H9 (cell line): ENCODE measurements at regions not wholly inside any gene's neighbourhood (a gene's known extent, or its start where the extent isn't known, plus 50 kb on each side); places are given as distances from the start of the nearest gene placed in this dataset.
A peak's percentile ranks its signal among the peaks of the same experiment; 100 is the strongest.

Experiments used
- DNase-seq: peaks from one replicate; pipeline ENCODE4 v3.0.0-alpha.2; 2017
- H2AFZ ChIP-seq: one replicate; pipeline ENCODE4 v1.6.1; 2013; ENCODE audit warnings: mild to moderate bottlenecking, low read length, control low read depth, moderate library complexity
- H2AK5ac ChIP-seq: 2 replicates; pipeline ENCODE4 v1.6.1; 2013; ENCODE audit warnings: low read length, control low read depth, mixed read lengths; ENCODE audit not compliant: insufficient read length
- H2BK120ac ChIP-seq: one replicate; pipeline ENCODE4 v1.6.1; 2013; ENCODE audit warnings: low read depth, mild to moderate bottlenecking, low read length, control low read depth, inconsistent platforms; ENCODE audit not compliant: poor library complexity, severe bottlenecking
- H2BK12ac ChIP-seq: 2 replicates; pipeline ENCODE4 v1.6.1; 2013; ENCODE audit warnings: low read length, control low read depth, mixed read lengths, low read depth; ENCODE audit not compliant: insufficient read length
- H2BK15ac ChIP-seq: 2 replicates; pipeline ENCODE4 v1.6.1; 2013; ENCODE audit warnings: low read depth, low read length, control low read depth
- H2BK20ac ChIP-seq: one replicate; pipeline ENCODE4 v1.6.1; 2013; ENCODE audit warnings: low read depth, mild to moderate bottlenecking, low read length, control low read depth, inconsistent platforms; ENCODE audit not compliant: poor library complexity, severe bottlenecking
- H2BK5ac ChIP-seq: 2 replicates; pipeline ENCODE4 v1.6.1; 2013; ENCODE audit warnings: low read length, control low read depth, mixed read lengths; ENCODE audit not compliant: insufficient read length
- H3K14ac ChIP-seq: 2 replicates; pipeline ENCODE4 v1.6.1; 2013; ENCODE audit warnings: low read length, control low read depth; ENCODE audit not compliant: insufficient read depth
- H3K18ac ChIP-seq: 2 replicates; pipeline ENCODE4 v1.6.1; 2013; ENCODE audit warnings: low read depth, mild to moderate bottlenecking, mixed read lengths, low read length, control low read depth; ENCODE audit not compliant: insufficient read length
- H3K23ac ChIP-seq: 2 replicates; pipeline ENCODE4 v1.6.1; 2013; ENCODE audit warnings: low read length, control low read depth, mixed read lengths, low read depth; ENCODE audit not compliant: insufficient read length
- H3K23me2 ChIP-seq: 2 replicates; pipeline ENCODE4 v1.6.1; 2013; ENCODE audit warnings: low read depth, mild to moderate bottlenecking, mixed read lengths, low read length, control low read depth; ENCODE audit not compliant: insufficient read length, poor library complexity, severe bottlenecking
- H3K27ac ChIP-seq: 2 replicates; pipeline ENCODE4 v1.5.1; 2013; ENCODE audit warnings: low read length, control low read depth, mixed read lengths, low read depth; ENCODE audit not compliant: insufficient read length
- H3K27me3 ChIP-seq: 2 replicates; pipeline ENCODE4 v1.6.1; 2013; ENCODE audit warnings: low read length, control low read depth, inconsistent platforms; ENCODE audit not compliant: insufficient read depth
- H3K4ac ChIP-seq: 2 replicates; pipeline ENCODE4 v1.6.1; 2013; ENCODE audit warnings: low read depth, mild to moderate bottlenecking, control low read depth, inconsistent platforms, low read length, moderate library complexity
- H3K4me1 ChIP-seq: 2 replicates; pipeline ENCODE4 v1.6.1; 2013; ENCODE audit warnings: low read length, control low read depth, inconsistent platforms; ENCODE audit not compliant: insufficient read depth
- H3K4me2 ChIP-seq: 2 replicates; pipeline ENCODE4 v1.6.1; 2013; ENCODE audit warnings: low read length, control low read depth, mixed read lengths; ENCODE audit not compliant: insufficient read length, insufficient read depth
- H3K56ac ChIP-seq: 2 replicates; pipeline ENCODE4 v1.6.1; 2013; ENCODE audit warnings: low read depth, mild to moderate bottlenecking, mixed read lengths, low read length, control low read depth; ENCODE audit not compliant: insufficient read length
- H3K79me1 ChIP-seq: 2 replicates; pipeline ENCODE4 v1.6.1; 2013; ENCODE audit warnings: low read depth, mild to moderate bottlenecking, moderate library complexity, low read length, control low read depth, inconsistent platforms; ENCODE audit not compliant: insufficient read depth, poor library complexity, severe bottlenecking
- H3K79me2 ChIP-seq: 2 replicates; pipeline ENCODE4 v1.6.1; 2013; ENCODE audit warnings: low read length, control low read depth, inconsistent platforms; ENCODE audit not compliant: insufficient read depth
- H3K9ac ChIP-seq: 2 replicates; pipeline ENCODE4 v1.6.1; 2013; ENCODE audit warnings: low read length, control low read depth, mixed read lengths; ENCODE audit not compliant: insufficient read length; ENCODE audit errors: extremely low read depth
- H3K9me3 ChIP-seq: one replicate; pipeline ENCODE4 v1.6.1; 2013; ENCODE audit warnings: low read depth, low read length, inconsistent platforms; ENCODE audit not compliant: control insufficient read depth
- H3T11ph ChIP-seq: one replicate; pipeline ENCODE4 v1.6.1; 2013; ENCODE audit warnings: mild to moderate bottlenecking, low read length, control low read depth, inconsistent platforms
- H4K20me1 ChIP-seq: one replicate; pipeline ENCODE4 v1.6.1; 2013; ENCODE audit not compliant: control insufficient read depth, insufficient read length, insufficient read depth
- H4K5ac ChIP-seq: 2 replicates; pipeline ENCODE4 v1.6.1; 2013; ENCODE audit warnings: low read depth, mild to moderate bottlenecking, mixed read lengths, low read length, control low read depth; ENCODE audit not compliant: insufficient read length
- H4K8ac ChIP-seq: replicated peaks from 2 replicates; pipeline ENCODE4 v1.6.1; 2013; ENCODE audit warnings: low read length, control low read depth, mixed read lengths, low read depth; ENCODE audit not compliant: insufficient read length
- H4K91ac ChIP-seq: 2 replicates; pipeline ENCODE4 v1.6.1; 2013; ENCODE audit warnings: low read depth, mild to moderate bottlenecking, moderate library complexity, mixed read lengths, low read length, control low read depth; ENCODE audit not compliant: insufficient read length
- H3K27ac Mint-ChIP-seq, 3 experiments: 2 replicates in 2 of 3; 3 replicates in 1 of 3; pipeline ENCODE4 v1.8.0; 2020 to 2021; ENCODE audit warnings: mixed read lengths in 3 of 3, mild to moderate bottlenecking in 1 of 3, moderate library complexity in 1 of 3
- H3K27me3 Mint-ChIP-seq: 2 replicates; pipeline ENCODE4 v1.8.0; 2021; ENCODE audit warnings: low read depth, mild to moderate bottlenecking, moderate library complexity, mixed read lengths
- H3K36me3 Mint-ChIP-seq, 3 experiments: 2 replicates in 2 of 3; 3 replicates in 1 of 3; pipeline ENCODE4 v1.8.0; 2020 to 2021; ENCODE audit warnings: low read depth in 3 of 3, mixed read lengths in 3 of 3; ENCODE audit not compliant: insufficient read depth in 1 of 3
- H3K4me1 Mint-ChIP-seq, 2 experiments: 2 replicates each; pipeline ENCODE4 v1.8.0; 2020; ENCODE audit warnings: mixed read lengths in 2 of 2
- H3K4me3 Mint-ChIP-seq, 2 experiments: 2 replicates in 1 of 2; 3 replicates in 1 of 2; pipeline ENCODE4 v1.8.0; 2020 to 2021; ENCODE audit warnings: mild to moderate bottlenecking in 2 of 2, mixed read lengths in 2 of 2, moderate library complexity in 1 of 2
- H3K9me3 Mint-ChIP-seq, 2 experiments: 2 replicates in 1 of 2; 3 replicates in 1 of 2; pipeline ENCODE4 v1.8.0; 2020; ENCODE audit warnings: mild to moderate bottlenecking in 2 of 2, mixed read lengths in 2 of 2, moderate library complexity in 1 of 2
- WGBS: extraction: QIAGEN DNeasy Blood & Tissue Kit; methylation state at CpG from one replicate; pipeline ENCODE4 v1.1.7; 2013; ENCODE audit warnings: missing lambda C conversion rate, low lambda C conversion rate, mixed read lengths; ENCODE audit not compliant: insufficient read length; ENCODE audit errors: extremely low coverage; 5-methylcytosine and 5-hydroxymethylcytosine counted together
- TF ChIP-seq, protein P1 (sequence below): fragments of 200-600 bp; sonication (generic); conservative IDR thresholded peaks from 3 replicates; pipeline ENCODE4 v1.8.0; 2021; ENCODE audit warnings: antibody characterized with exemption, mild to moderate bottlenecking

DNA sequence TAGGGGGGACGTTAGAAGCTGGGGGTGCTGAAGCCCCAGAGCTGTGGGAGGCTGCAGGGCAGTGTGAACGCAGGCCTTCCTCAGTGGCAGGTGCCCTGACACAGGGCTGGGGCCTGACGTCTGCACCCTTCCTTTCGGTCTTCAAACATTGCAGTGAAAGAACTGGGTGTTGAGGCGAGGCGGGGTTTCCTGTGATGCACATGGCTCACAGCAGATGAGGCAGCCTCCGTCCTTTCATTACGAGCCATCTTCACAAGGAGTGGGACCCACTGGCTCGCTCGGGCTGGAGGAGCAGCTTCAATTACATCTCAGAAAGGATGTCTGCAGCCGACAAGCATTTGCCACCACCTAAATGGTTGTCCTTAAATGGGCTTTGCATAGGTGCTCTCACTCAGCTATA lies 180.3 kb upstream of the SHH start:
- Histone ChIP-seq H3K56ac (no peak overlapping the region), H4K20me1 (no peaks in the 10 kb centered on the region), H3K23ac (no peak overlapping the region), H2AK5ac (no peak overlapping the region), H3K79me2 (no peaks in the 10 kb centered on the region), H3K14ac (no peak overlapping the region), H3K4me2 (no peak overlapping the region), H3K9me3 (no peaks in the 10 kb centered on the region), H3K18ac (no peak overlapping the region), H2BK5ac (no peak overlapping the region), H3K27me3 (no peaks in the 10 kb centered on the region), H2BK12ac (no peak overlapping the region), H3K23me2 (no peaks in the 10 kb centered on the region), H3K9ac (no peak overlapping the region), H3K79me1 (no peaks in the 10 kb centered on the region), H3K4ac (no peak overlapping the region), H2BK120ac (no peak overlapping the region), H2BK20ac (no peak overlapping the region), H4K5ac (no peak overlapping the region), H3K4me1 (no peaks in the 10 kb centered on the region), H4K8ac (no peak overlapping the region), H4K91ac (no peak overlapping the region), H3T11ph (no peak overlapping the region), H2BK15ac (no peak overlapping the region), H3K27ac (no peak overlapping the region), H2AFZ (no peak overlapping the region)
- H3K27ac Mint-ChIP-seq, result no peak overlapping the region
- no peaks in the 10 kb centered on the region; a peak in 1 of 7 replicates for H3K36me3 Mint-ChIP-seq
- peaks cover 17% of the 10 kb centered on the region for H3K27me3 Mint-ChIP-seq
- peak; percentile 10 for DNase-seq
- no peak overlapping the region for H3K4me3 Mint-ChIP-seq
- peaks cover 12 to 25% of the 10 kb centered on the region in 2 experiments for H3K9me3 Mint-ChIP-seq
- WGBS, result no CpG with 5 or more reads among the region's 11 CpGs
- no peaks in the 10 kb centered on the region for H3K4me1 Mint-ChIP-seq
- TF ChIP-seq, protein P1, sequence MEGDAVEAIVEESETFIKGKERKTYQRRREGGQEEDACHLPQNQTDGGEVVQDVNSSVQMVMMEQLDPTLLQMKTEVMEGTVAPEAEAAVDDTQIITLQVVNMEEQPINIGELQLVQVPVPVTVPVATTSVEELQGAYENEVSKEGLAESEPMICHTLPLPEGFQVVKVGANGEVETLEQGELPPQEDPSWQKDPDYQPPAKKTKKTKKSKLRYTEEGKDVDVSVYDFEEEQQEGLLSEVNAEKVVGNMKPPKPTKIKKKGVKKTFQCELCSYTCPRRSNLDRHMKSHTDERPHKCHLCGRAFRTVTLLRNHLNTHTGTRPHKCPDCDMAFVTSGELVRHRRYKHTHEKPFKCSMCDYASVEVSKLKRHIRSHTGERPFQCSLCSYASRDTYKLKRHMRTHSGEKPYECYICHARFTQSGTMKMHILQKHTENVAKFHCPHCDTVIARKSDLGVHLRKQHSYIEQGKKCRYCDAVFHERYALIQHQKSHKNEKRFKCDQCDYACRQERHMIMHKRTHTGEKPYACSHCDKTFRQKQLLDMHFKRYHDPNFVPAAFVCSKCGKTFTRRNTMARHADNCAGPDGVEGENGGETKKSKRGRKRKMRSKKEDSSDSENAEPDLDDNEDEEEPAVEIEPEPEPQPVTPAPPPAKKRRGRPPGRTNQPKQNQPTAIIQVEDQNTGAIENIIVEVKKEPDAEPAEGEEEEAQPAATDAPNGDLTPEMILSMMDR, result no peak
